C4-2B (cell line): ENCODE measurements at regions not wholly inside any gene's neighbourhood (a gene's known extent, or its start where the extent isn't known, plus 50 kb on each side); places are given as distances from the start of the nearest gene placed in this dataset.

Source experiments
- H3K27ac ChIP-seq: fragments of 450-650 bp; 2 replicates; pipeline ENCODE4 v1.5.1; 2017
- CTCF ChIP-seq: fragments of 450-650 bp; conservative IDR thresholded peaks from 2 replicates; pipeline ENCODE4 v1.5.1; 2017; ENCODE audit warnings: mild to moderate bottlenecking
- ZFX ChIP-seq: fragments of 450-650 bp; IDR thresholded peaks from 2 replicates; pipeline ENCODE4 v1.6.1; 2017

DNA sequence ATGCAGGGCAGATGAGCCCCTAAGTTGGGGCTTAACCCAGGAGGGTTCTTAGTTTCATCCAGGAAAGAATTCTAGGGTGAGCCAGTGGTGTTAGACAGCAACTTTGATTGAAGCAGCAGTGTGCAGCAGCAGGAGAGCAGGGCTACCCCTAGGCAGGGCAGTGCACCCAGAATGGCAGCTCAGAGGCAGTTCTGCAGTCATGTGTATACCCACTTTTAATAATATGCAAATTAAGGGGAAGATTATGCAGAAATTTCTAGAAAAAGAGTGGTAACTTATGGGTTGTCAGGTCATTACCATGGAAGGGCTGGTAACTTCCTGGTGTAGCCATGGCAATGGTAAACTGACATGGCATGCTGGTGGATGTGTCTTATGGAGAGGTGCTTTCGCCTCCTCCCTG is 297.5 kb downstream of the PCNX1 start:
- TF ChIP-seq ZFX = no peak
- TF ChIP-seq CTCF = no peak
- no peak overlapping the region for H3K27ac ChIP-seq

GRCh38 chr14:71206123-71206522 is 298.9 kb downstream of the PCNX1 start:
- H3K27ac ChIP-seq = no peak overlapping the region
- TF ChIP-seq ZFX = no peak
- no peak for TF ChIP-seq CTCF

GRCh38 chr14:71206766-71207371 is 299.6 kb downstream of the PCNX1 start:
- H3K27ac ChIP-seq = no peak overlapping the region
- no peak for TF ChIP-seq CTCF
- TF ChIP-seq ZFX = no peak

DNA sequence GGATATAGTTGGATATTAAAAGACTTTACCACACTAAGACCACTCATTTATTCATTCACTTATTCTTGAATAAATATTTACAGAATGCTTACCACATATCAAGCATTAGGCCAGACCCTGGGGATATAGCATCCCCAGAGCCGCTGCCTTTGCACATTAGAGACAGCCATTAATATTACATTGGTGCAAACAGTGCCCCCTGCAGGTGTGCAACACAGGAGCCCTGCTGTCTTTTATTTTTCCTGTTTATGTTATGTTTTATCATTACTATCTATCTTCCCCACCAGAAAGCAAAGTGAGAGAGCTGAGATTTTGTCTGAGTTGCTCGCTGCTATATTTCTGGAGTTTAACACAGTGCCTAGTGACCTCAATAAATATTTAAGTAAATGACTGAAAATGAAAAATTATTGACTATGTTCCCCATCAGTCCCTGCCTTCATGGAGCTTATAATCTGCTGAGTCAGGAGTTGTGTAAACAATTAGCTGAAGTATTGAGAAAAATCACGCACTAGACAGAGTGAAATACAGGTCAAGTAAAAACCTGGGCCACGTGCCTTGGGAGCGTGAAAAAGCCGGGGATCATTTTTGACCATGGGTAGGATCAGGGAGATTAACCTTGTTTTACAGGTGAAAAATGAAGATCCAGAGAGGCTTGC is 301.6 kb downstream of the PCNX1 start:
- no peak; the same call in 1 of the 2 replicates for TF ChIP-seq CTCF
- no peak for TF ChIP-seq ZFX
- H3K27ac ChIP-seq = no peak overlapping the region

GRCh38 chr14:71209888-71210287 is 302.6 kb downstream of the PCNX1 start:
- no peak overlapping the region for H3K27ac ChIP-seq
- TF ChIP-seq CTCF (no peak), ZFX (no peak)

- TF ChIP-seq ZFX (no peak), CTCF (no peak)
- no peak overlapping the region for H3K27ac ChIP-seq
Measured at GRCh38 chr14:71212093-71212492, 304.8 kb downstream of the PCNX1 start.

DNA sequence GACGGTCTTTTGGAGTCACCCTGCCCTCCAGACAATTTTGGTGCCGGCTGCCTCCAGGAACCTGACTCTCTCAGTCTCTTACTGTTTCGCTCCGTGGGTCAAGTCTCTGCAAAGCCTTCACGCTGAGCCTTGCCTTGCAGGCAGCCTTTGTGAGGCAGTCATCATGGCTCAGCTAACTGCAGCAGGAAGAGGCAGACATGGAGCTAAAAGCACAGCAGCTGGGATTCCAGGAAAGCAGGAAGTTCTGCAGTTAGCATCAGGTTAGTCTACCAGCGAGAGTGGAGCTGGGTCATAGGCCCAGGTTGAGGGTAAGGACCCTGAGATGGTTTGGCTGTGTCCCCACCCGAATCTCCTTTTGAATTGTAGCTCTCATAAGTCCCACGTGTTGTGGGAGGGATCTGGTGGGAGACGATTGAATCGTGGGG is 305.4 kb downstream of the PCNX1 start:
- no peak overlapping the region for H3K27ac ChIP-seq
- TF ChIP-seq CTCF = no peak
- TF ChIP-seq ZFX = no peak
